GM10248 (cell line): ENCODE measurements at regions not wholly inside any gene's neighbourhood (a gene's known extent, or its start where the extent isn't known, plus 50 kb on each side); places are given as distances from the start of the nearest gene placed in this dataset.
A peak's percentile ranks its signal among the peaks of the same experiment; 100 is the strongest.

Source experiments
- CTCF ChIA-PET: fragments of 300-600 bp; sonication (Branson Sonifier 250); formaldehyde crosslinking; extraction: SDS; loops from one replicate; lab custom pipeline; 2021; ENCODE audit warnings: antibody characterized with exemption; lab: Yijun Ruan, JAX
- POLR2A ChIA-PET: fragments of 350-650 bp; sonication (Branson Sonifier 250); formaldehyde crosslinking; extraction: SDS; loops from one replicate; lab custom pipeline; 2020; ENCODE audit warnings: antibody characterized with exemption; lab: Yijun Ruan, JAX
- DNase-seq: peaks from one replicate; pipeline ENCODE4 v3.0.0; 2012; ENCODE audit errors: extremely low spot score
- CTCF ChIP-seq: IDR thresholded peaks from 2 replicates; pipeline ENCODE4 v1.5.1; 2012; ENCODE audit warnings: mild to moderate bottlenecking, low read depth; ENCODE audit errors: extremely low read depth, missing control alignments, control extremely low read depth

GRCh38 chr3:106256249-106256957 is 387.6 kb upstream of the CBLB start:
- CTCF ChIA-PET = interaction anchor here (1.2 to 2.2 kb wide), 5 partner anchors 9 to 352 kb away, joined by 3 to 6 read pairs (median 5); no protein-coding TSS in a partner anchor
- POLR2A ChIA-PET = interaction anchor here (0.6 kb wide), 1 partner anchor 327 kb away, joined by 5 read pairs; no protein-coding TSS in a partner anchor
- no peak for TF ChIP-seq CTCF
- DNase-seq = peak; percentile 29

- CTCF ChIA-PET = interaction anchor here (1.2 to 2.2 kb wide), 6 partner anchors 8 to 352 kb away, joined by 3 to 6 read pairs (median 4); no protein-coding TSS in a partner anchor
- POLR2A ChIA-PET = interaction anchor here (0.6 to 0.9 kb wide), 3 partner anchors 9 to 1967 kb away, joined by 3 to 5 read pairs (median 4); no protein-coding TSS in a partner anchor
- no peak for TF ChIP-seq CTCF
- DNase-seq = no peak
These were observed 388.4 kb upstream of the CBLB start for GRCh38 chr3:106257172-106257571.

- no peak for DNase-seq
- no peak for TF ChIP-seq CTCF
- CTCF ChIA-PET = no interaction called here
- POLR2A ChIA-PET = no interaction called here
These were observed 392.6 kb upstream of the CBLB start for GRCh38 chr3:106261396-106261795.

- POLR2A ChIA-PET = no interaction called here
- CTCF ChIA-PET = no interaction called here
- TF ChIP-seq CTCF = no peak
- DNase-seq = no peak
These were observed 393.3 kb upstream of the CBLB start for GRCh38 chr3:106261915-106262683.

- DNase-seq = no peak
- POLR2A ChIA-PET = no interaction called here
- CTCF ChIA-PET = no interaction called here
- no peak for TF ChIP-seq CTCF
These were observed 394.2 kb upstream of the CBLB start for GRCh38 chr3:106263011-106263410.

- no peak for TF ChIP-seq CTCF
- CTCF ChIA-PET = no interaction called here
- POLR2A ChIA-PET = no interaction called here
- no peak for DNase-seq
These were observed 394.7 kb upstream of the CBLB start for GRCh38 chr3:106263546-106263945.
